SK-N-SH (cell line): ENCODE measurements at regions not wholly inside any gene's neighbourhood (a gene's known extent, or its start where the extent isn't known, plus 50 kb on each side); places are given as distances from the start of the nearest gene placed in this dataset.

ENCODE experiments used
- CTCF ChIP-seq: fragments of 200-600 bp; sonication (generic); IDR thresholded peaks from 2 replicates; pipeline ENCODE4 v1.6.1; 2017; ENCODE audit warnings: antibody characterized with exemption, mild to moderate bottlenecking, moderate library complexity
- RAD21 ChIP-seq: IDR thresholded peaks from 2 replicates; pipeline ENCODE4 v1.6.1; 2012; ENCODE audit warnings: mild to moderate bottlenecking, low read length
- RFX5 ChIP-seq: IDR thresholded peaks from 2 replicates; pipeline ENCODE4 v1.6.1; 2012; ENCODE audit warnings: mild to moderate bottlenecking, improper control_type of control experiment, low read length
- RXRA ChIP-seq: IDR thresholded peaks from 2 replicates; pipeline ENCODE4 v1.4.0; 2012; ENCODE audit warnings: low read depth, mild to moderate bottlenecking, borderline replicate concordance
- ZBTB33 ChIP-seq: IDR thresholded peaks from 2 replicates; pipeline ENCODE4 v1.4.0; 2012; ENCODE audit warnings: low read depth, borderline replicate concordance

GRCh38 chr18:22705328-22705727 is 227.8 kb upstream of the RBBP8 start:
- TF ChIP-seq RAD21 (no peak), RXRA (no peak), ZBTB33 (no peak), CTCF (no peak), RFX5 (no peak)
